Left lung (tissue), 4 donors: ENCODE measurements at regions not wholly inside any gene's neighbourhood (a gene's known extent, or its start where the extent isn't known, plus 50 kb on each side); places are given as distances from the start of the nearest gene placed in this dataset.
A peak's percentile ranks its signal among the peaks of the same experiment; 100 is the strongest.

Experiments used
- ATAC-seq: fragments of 200-7000 bp; cut with Tn5 transposase; one replicate; pipeline ENCODE4 v1.9.1; 2020; ENCODE audit warnings: moderate library complexity
- DNase-seq, 4 donors: peaks; one replicate each; pipeline ENCODE4 v3.0.0-alpha.2; 2013 to 2020
- H3K27ac ChIP-seq, 2 donors: fragments of 200-600 bp; sonication (generic) in 1 of 2; one replicate each; pipeline versions ENCODE4 v1.5.0 to v1.8.0; 2020 to 2021
- H3K27me3 ChIP-seq, 2 donors: fragments of 200-600 bp; sonication (generic) in 1 of 2; one replicate each; pipeline versions ENCODE4 v1.5.0 to v1.8.0; 2020 to 2021
- H3K36me3 ChIP-seq, 2 donors: fragments of 200-600 bp; sonication (generic) in 1 of 2; one replicate each; pipeline versions ENCODE4 v1.5.0 to v1.8.0; 2020 to 2021
- H3K4me1 ChIP-seq, 2 donors: fragments of 200-600 bp; one replicate each; pipeline ENCODE4 v1.8.0; 2021
- H3K4me3 ChIP-seq, 2 donors: fragments of 200-600 bp; sonication (generic) in 1 of 2; one replicate each; pipeline versions ENCODE4 v1.5.0 to v1.8.0; 2020 to 2021; ENCODE audit warnings: mild to moderate bottlenecking in 1 of 2
- H3K9me3 ChIP-seq, 2 donors: fragments of 200-600 bp; sonication (generic) in 1 of 2; one replicate each; pipeline versions ENCODE4 v1.5.0 to v1.8.0; 2020 to 2021
- intact Hi-C, 2 donors: fragments of 100-400 bp; cut with DNase I; formaldehyde crosslinking; loops; one replicate each; pipeline versions ENCODE4 v1.11.2 to v1.14.2; 2022
- TF ChIP-seq, protein P1 (sequence below), 2 donors: fragments of 200-600 bp; sonication (generic) in 1 of 2; IDR thresholded peaks; one replicate each; pipeline versions ENCODE4 v1.5.0 to v1.8.0; 2021; ENCODE audit warnings: antibody characterized with exemption in 2 of 2
- donor health status: DM: no; HTN: yes; CAD: no.
- donor health status: DM: no; HTN: no; CAD: no.

DNA sequence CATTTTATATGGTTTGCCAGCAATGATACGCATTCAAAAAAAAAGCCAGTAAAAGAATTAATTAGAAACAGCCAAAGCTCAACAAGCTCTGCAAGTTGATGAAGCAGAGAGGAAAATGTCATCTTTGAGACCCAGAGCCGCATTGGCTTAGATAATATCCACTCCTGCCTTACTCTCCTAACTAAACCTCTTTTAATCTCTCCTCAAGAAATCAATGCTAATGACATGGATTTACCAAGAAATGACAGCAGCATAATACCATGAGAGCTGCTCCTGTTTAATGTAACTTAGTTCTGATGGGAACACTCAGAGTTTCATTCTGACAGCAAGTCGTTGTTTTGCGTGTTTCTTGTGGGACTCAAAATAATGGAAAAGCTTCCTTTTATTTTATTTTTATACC is 1099.4 kb upstream of the PIK3C3 start:
- Histone ChIP-seq H3K27ac (no peak overlapping the region), H3K36me3 (no peaks in the 10 kb centered on the region), H3K4me1 (peaks cover 0 to 2% of the 10 kb centered on the region in 2 donors), H3K4me3 (no peak overlapping the region), H3K27me3 (no peaks in the 10 kb centered on the region), H3K9me3 (no peaks in the 10 kb centered on the region)
- TF ChIP-seq, protein P1, sequence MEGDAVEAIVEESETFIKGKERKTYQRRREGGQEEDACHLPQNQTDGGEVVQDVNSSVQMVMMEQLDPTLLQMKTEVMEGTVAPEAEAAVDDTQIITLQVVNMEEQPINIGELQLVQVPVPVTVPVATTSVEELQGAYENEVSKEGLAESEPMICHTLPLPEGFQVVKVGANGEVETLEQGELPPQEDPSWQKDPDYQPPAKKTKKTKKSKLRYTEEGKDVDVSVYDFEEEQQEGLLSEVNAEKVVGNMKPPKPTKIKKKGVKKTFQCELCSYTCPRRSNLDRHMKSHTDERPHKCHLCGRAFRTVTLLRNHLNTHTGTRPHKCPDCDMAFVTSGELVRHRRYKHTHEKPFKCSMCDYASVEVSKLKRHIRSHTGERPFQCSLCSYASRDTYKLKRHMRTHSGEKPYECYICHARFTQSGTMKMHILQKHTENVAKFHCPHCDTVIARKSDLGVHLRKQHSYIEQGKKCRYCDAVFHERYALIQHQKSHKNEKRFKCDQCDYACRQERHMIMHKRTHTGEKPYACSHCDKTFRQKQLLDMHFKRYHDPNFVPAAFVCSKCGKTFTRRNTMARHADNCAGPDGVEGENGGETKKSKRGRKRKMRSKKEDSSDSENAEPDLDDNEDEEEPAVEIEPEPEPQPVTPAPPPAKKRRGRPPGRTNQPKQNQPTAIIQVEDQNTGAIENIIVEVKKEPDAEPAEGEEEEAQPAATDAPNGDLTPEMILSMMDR (IDR thresholded peaks at IDR 0.05): no peak
- intact Hi-C loops: no loop called here
- no peak for DNase-seq
- ATAC-seq: no peak

DNA sequence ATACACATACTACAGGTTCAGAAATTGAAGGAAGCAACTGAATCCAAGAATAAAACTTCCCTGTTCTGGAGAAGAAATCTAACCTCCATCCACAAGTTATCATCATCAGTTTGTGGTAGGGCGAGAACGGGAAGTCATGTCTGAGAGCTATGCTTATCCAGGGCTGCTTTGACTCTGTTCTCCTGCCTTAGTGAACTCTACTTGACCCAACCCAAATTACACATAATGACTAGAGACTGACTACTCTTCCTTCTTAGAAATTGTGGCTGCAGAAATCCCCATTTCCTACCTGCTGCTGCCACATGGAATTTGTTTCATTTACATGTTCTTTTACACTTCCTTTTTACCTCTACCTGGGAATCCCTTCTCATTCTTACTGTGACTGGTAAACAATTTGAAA is 1102.6 kb upstream of the PIK3C3 start:
- TF ChIP-seq, protein P1 (IDR thresholded peaks at IDR 0.05): no peak
- H3K4me3 ChIP-seq: no peak overlapping the region
- intact Hi-C loops: no loop called here
- H3K4me1 ChIP-seq: peaks cover 0 to 3% of the 10 kb centered on the region in 2 donors
- ATAC-seq (no peak), DNase-seq (no peak)
- no peaks in the 10 kb centered on the region for H3K9me3 ChIP-seq
- H3K27ac ChIP-seq: no peak overlapping the region
- no peaks in the 10 kb centered on the region for H3K27me3 ChIP-seq
- H3K36me3 ChIP-seq: no peaks in the 10 kb centered on the region

DNA sequence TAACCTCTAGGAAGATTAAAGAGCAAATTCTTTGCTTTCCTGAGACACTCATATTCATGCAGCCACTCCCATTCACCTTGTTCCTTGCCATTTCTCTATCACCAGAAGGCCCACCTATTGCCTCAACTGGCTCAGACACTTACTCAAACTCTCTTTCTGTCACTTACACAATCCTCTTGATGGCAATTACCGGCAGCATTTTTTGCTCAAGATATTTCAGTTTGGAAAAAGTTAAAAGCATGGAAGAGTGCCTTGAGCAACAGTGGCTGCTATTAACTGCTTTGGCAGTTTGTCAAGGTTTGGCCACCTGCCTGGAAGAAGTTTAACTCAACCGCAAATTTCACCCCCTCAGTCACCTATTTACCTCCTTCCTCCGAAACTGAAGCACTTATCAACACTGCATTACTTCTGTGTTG is 1104.0 kb upstream of the PIK3C3 start:
- Histone ChIP-seq H3K27me3 (no peaks in the 10 kb centered on the region), H3K36me3 (no peaks in the 10 kb centered on the region), H3K4me1 (peaks cover 0 to 3% of the 10 kb centered on the region in 2 donors), H3K27ac (peak overlapping the region in 1 of 2 donors; percentile 48), H3K4me3 (no peak overlapping the region), H3K9me3 (no peaks in the 10 kb centered on the region)
- ATAC-seq (peak; percentile 95), DNase-seq (peak in 3 of 4 donors; percentile 11 to 46 (median 40))
- intact Hi-C loops: no loop called here
- TF ChIP-seq, protein P1 (IDR thresholded peaks at IDR 0.05): no peak

DNA sequence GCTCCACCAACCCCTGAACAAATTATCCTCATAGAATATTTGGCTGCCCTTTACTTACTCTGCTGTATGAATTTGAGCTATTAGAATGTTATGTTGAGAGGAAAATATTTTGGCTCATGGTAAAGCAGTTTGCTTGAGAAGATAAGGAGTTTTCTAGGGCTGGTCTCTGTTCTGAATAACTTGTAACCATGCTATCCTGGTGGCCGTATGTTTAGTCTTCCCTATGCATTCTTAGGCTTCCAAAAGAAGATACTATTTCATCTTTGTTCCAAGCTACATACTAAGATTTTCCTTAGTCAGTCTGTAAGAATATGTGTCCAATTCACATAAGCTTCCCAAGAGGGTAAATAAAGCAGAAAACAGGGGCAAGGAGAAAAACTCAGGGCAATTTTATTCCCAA is 1105.1 kb upstream of the PIK3C3 start:
- no peaks in the 10 kb centered on the region for H3K36me3 ChIP-seq
- no peaks in the 10 kb centered on the region for H3K27me3 ChIP-seq
- H3K9me3 ChIP-seq: no peaks in the 10 kb centered on the region
- ATAC-seq (no peak), DNase-seq (no peak)
- H3K27ac ChIP-seq: no peak overlapping the region
- peaks cover 0 to 3% of the 10 kb centered on the region in 2 donors for H3K4me1 ChIP-seq
- H3K4me3 ChIP-seq: no peak overlapping the region
- TF ChIP-seq, protein P1 (IDR thresholded peaks at IDR 0.05): no peak
- intact Hi-C loops: no loop called here

DNA sequence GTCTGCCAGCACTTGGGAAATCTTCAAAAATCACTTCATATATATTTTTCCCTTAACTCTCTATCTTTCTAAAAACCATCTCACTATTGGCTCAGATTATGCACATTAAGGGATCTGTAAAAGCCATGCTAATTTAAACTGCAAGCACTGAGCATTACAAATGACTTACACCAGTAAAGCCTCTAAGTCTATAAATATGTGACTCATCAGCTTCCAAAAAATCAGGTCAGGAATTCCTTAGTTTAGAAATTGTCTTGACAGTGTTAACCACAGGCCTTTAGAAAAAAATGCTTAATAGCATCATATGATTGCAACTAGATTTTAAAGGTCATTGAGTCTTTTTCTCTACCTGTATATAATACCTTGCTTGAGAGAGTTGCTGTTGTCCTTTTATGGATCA is 1113.6 kb upstream of the PIK3C3 start:
- ATAC-seq: no peak
- DNase-seq: no peak
- TF ChIP-seq, protein P1 (IDR thresholded peaks at IDR 0.05): no peak
- Histone ChIP-seq H3K4me1 (no peaks in the 10 kb centered on the region), H3K36me3 (no peaks in the 10 kb centered on the region), H3K27ac (no peak overlapping the region), H3K4me3 (no peak overlapping the region), H3K9me3 (peaks cover 0 to 11% of the 10 kb centered on the region in 2 donors), H3K27me3 (no peaks in the 10 kb centered on the region)
- intact Hi-C loops: no loop called here
